Uterus (tissue), 2 donors: ENCODE measurements at regions not wholly inside any gene's neighbourhood (a gene's known extent, or its start where the extent isn't known, plus 50 kb on each side); places are given as distances from the start of the nearest gene placed in this dataset.

Experiments
- CTCF ChIP-seq, 4 experiments: fragments of 200-600 bp in 2 of 4; fragments of 450-650 bp in 2 of 4; sonication (generic) in 2 of 4; IDR thresholded peaks; one replicate each; pipeline ENCODE4 v1.5.1; 2016 to 2019; ENCODE audit warnings: antibody characterized with exemption in 4 of 4, mild to moderate bottlenecking in 2 of 4, moderate library complexity in 1 of 4
- POLR2A ChIP-seq, 2 donors: fragments of 450-650 bp; IDR thresholded peaks; one replicate each; pipeline ENCODE4 v1.6.1; 2016; ENCODE audit warnings: antibody characterized with exemption in 2 of 2, mild to moderate bottlenecking in 1 of 2, moderate library complexity in 1 of 2

DNA sequence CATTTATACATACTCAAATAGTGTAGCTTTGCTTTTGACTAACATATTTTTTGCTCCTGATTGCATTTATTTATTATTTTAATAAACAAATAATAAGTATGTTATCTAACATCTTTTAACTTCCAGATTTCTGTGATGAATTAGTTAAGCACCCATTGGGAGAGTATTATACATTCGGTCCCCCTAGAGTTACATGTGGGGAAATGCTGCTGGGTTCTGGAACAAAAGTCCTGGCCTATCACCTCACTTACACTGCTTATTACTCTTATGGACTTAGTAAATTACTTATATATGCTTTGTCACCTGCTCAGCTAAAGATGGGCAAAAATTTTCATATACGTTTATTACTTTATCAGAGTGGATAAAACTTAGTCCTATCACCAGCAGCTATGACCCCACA lies 1163.0 kb downstream of the FAM181B start:
- no peak for TF ChIP-seq CTCF (IDR thresholded peaks at IDR 0.05)
- TF ChIP-seq POLR2A (IDR thresholded peaks at IDR 0.05) = no peak
